Activated CD4-positive, alpha-beta T cell treated with anti-CD3 and anti-CD28 coated beads, Interleukin-2, amount 10 ng/mL, durations not matched to agents 7 days and 5 days (primary cell): ENCODE measurements at regions not wholly inside any gene's neighbourhood (a gene's known extent, or its start where the extent isn't known, plus 50 kb on each side); places are given as distances from the start of the nearest gene placed in this dataset.

Experiments
- CTCF ChIA-PET: fragments of 350-600 bp; sonication (Branson Sonifier 250); formaldehyde crosslinking; loops from one replicate; lab custom pipeline; 2021; ENCODE audit warnings: antibody characterized with exemption; lab: Charles Lee
- POLR2A ChIA-PET: fragments of 350-600 bp; sonication (Branson Sonifier 250); formaldehyde crosslinking; loops from one replicate; lab custom pipeline; 2021; ENCODE audit warnings: antibody characterized with exemption; lab: Charles Lee
- DNase-seq: peaks from one replicate; pipeline ENCODE4 v3.0.0-alpha.2; 2020
- H3K27ac Mint-ChIP-seq: one replicate; pipeline ENCODE4 v1.8.0; 2021; ENCODE audit warnings: mild to moderate bottlenecking, moderate library complexity, mixed read lengths
- H3K27me3 Mint-ChIP-seq: one replicate; pipeline ENCODE4 v1.8.0; 2021; ENCODE audit warnings: mixed read lengths
- H3K36me3 Mint-ChIP-seq: one replicate; pipeline ENCODE4 v1.8.0; 2021; ENCODE audit warnings: low read depth, mixed read lengths
- H3K4me1 Mint-ChIP-seq: one replicate; pipeline ENCODE4 v1.8.0; 2021; ENCODE audit warnings: mixed read lengths
- H3K4me3 Mint-ChIP-seq: one replicate; pipeline ENCODE4 v1.8.0; 2021; ENCODE audit warnings: mild to moderate bottlenecking, moderate library complexity, mixed read lengths
- H3K9me3 Mint-ChIP-seq: one replicate; pipeline ENCODE4 v1.8.0; 2021; ENCODE audit warnings: mixed read lengths

GRCh38 chr14:71481021-71481654, 451.1 kb upstream of the RGS6 start:
- no peak for DNase-seq
- POLR2A ChIA-PET = no interaction called here
- H3K27me3 Mint-ChIP-seq = no peaks in the 10 kb centered on the region
- H3K4me1 Mint-ChIP-seq = peaks cover 21% of the 10 kb centered on the region
- no peak overlapping the region for H3K4me3 Mint-ChIP-seq
- H3K9me3 Mint-ChIP-seq = no peaks in the 10 kb centered on the region
- peaks cover 10% of the 10 kb centered on the region for H3K36me3 Mint-ChIP-seq
- no peak overlapping the region for H3K27ac Mint-ChIP-seq
- CTCF ChIA-PET = interaction anchor here (1.2 kb wide), 1 partner anchor 74 kb away, joined by 4 read pairs; no protein-coding TSS in a partner anchor

GRCh38 chr14:71482671-71483070, 449.6 kb upstream of the RGS6 start:
- ChIA-PET CTCF (no interaction called here), POLR2A (no interaction called here)
- no peaks in the 10 kb centered on the region for H3K27me3 Mint-ChIP-seq
- no peak overlapping the region for H3K4me3 Mint-ChIP-seq
- no peak overlapping the region for H3K27ac Mint-ChIP-seq
- H3K4me1 Mint-ChIP-seq = peaks cover 20% of the 10 kb centered on the region
- H3K9me3 Mint-ChIP-seq = no peaks in the 10 kb centered on the region
- no peak for DNase-seq
- H3K36me3 Mint-ChIP-seq = peaks cover 14% of the 10 kb centered on the region

- no peaks in the 10 kb centered on the region for H3K27me3 Mint-ChIP-seq
- H3K4me1 Mint-ChIP-seq = peaks cover 19% of the 10 kb centered on the region
- H3K27ac Mint-ChIP-seq = no peak overlapping the region
- no peak for DNase-seq
- CTCF ChIA-PET = no interaction called here
- peaks cover 14% of the 10 kb centered on the region for H3K36me3 Mint-ChIP-seq
- no peak overlapping the region for H3K4me3 Mint-ChIP-seq
- POLR2A ChIA-PET = no interaction called here
- H3K9me3 Mint-ChIP-seq = no peaks in the 10 kb centered on the region
These were observed 449.1 kb upstream of the RGS6 start for GRCh38 chr14:71483154-71483553.

GRCh38 chr14:71485833-71486232, 446.4 kb upstream of the RGS6 start:
- peaks cover 10% of the 10 kb centered on the region for H3K4me1 Mint-ChIP-seq
- no peaks in the 10 kb centered on the region for H3K9me3 Mint-ChIP-seq
- POLR2A ChIA-PET = no interaction called here
- H3K27me3 Mint-ChIP-seq = no peaks in the 10 kb centered on the region
- no peak overlapping the region for H3K4me3 Mint-ChIP-seq
- CTCF ChIA-PET = interaction anchor here (1.1 to 2.7 kb wide), 2 partner anchors 9 to 12 kb away, joined by 3 to 10 read pairs; no protein-coding TSS in a partner anchor
- H3K36me3 Mint-ChIP-seq = peaks cover 20% of the 10 kb centered on the region
- no peak for DNase-seq
- H3K27ac Mint-ChIP-seq = no peak overlapping the region

GRCh38 chr14:71486279-71486678, 445.9 kb upstream of the RGS6 start:
- Mint-ChIP-seq H3K27me3 (no peaks in the 10 kb centered on the region), H3K36me3 (peaks cover 20% of the 10 kb centered on the region), H3K4me1 (peaks cover 10% of the 10 kb centered on the region), H3K4me3 (no peak overlapping the region), H3K27ac (no peak overlapping the region), H3K9me3 (no peaks in the 10 kb centered on the region)
- POLR2A ChIA-PET = no interaction called here
- DNase-seq = no peak
- CTCF ChIA-PET = interaction anchor here (1.1 to 2.7 kb wide), 2 partner anchors 8 to 12 kb away, joined by 3 to 10 read pairs; no protein-coding TSS in a partner anchor

GRCh38 chr14:71487449-71487848, 444.8 kb upstream of the RGS6 start:
- no peak overlapping the region for H3K27ac Mint-ChIP-seq
- CTCF ChIA-PET = no interaction called here
- peaks cover 10% of the 10 kb centered on the region for H3K4me1 Mint-ChIP-seq
- H3K27me3 Mint-ChIP-seq = no peaks in the 10 kb centered on the region
- peaks cover 20% of the 10 kb centered on the region for H3K36me3 Mint-ChIP-seq
- no peak for DNase-seq
- H3K4me3 Mint-ChIP-seq = no peak overlapping the region
- POLR2A ChIA-PET = no interaction called here
- H3K9me3 Mint-ChIP-seq = no peaks in the 10 kb centered on the region

- H3K27me3 Mint-ChIP-seq = no peaks in the 10 kb centered on the region
- no peak overlapping the region for H3K27ac Mint-ChIP-seq
- ChIA-PET CTCF (no interaction called here), POLR2A (no interaction called here)
- H3K4me1 Mint-ChIP-seq = peaks cover 10% of the 10 kb centered on the region
- no peaks in the 10 kb centered on the region for H3K9me3 Mint-ChIP-seq
- DNase-seq = no peak
- H3K36me3 Mint-ChIP-seq = peaks cover 20% of the 10 kb centered on the region
- H3K4me3 Mint-ChIP-seq = no peak overlapping the region
These were observed 444.3 kb upstream of the RGS6 start for GRCh38 chr14:71487941-71488340.

GRCh38 chr14:71488703-71489191, 443.5 kb upstream of the RGS6 start:
- ChIA-PET CTCF (no interaction called here), POLR2A (no interaction called here)
- Mint-ChIP-seq H3K9me3 (no peaks in the 10 kb centered on the region), H3K4me1 (peaks cover 6% of the 10 kb centered on the region), H3K27me3 (no peaks in the 10 kb centered on the region), H3K27ac (no peak overlapping the region), H3K4me3 (no peak overlapping the region), H3K36me3 (peaks cover 16% of the 10 kb centered on the region)
- no peak for DNase-seq

- ChIA-PET CTCF (interaction anchor here (0.6 to 0.8 kb wide), 2 partner anchors 11 to 404 kb away, joined by 3 to 5 read pairs; no protein-coding TSS in a partner anchor), POLR2A (no interaction called here)
- no peak for DNase-seq
- Mint-ChIP-seq H3K27ac (no peak overlapping the region), H3K4me3 (no peak overlapping the region), H3K4me1 (peaks cover 5% of the 10 kb centered on the region), H3K9me3 (peaks cover 2% of the 10 kb centered on the region), H3K36me3 (peaks cover 13% of the 10 kb centered on the region), H3K27me3 (no peaks in the 10 kb centered on the region)
These were observed 442.5 kb upstream of the RGS6 start for GRCh38 chr14:71489742-71490141.

- peaks cover 17% of the 10 kb centered on the region for H3K36me3 Mint-ChIP-seq
- CTCF ChIA-PET = interaction anchor here (0.9 to 1.1 kb wide), 2 partner anchors 11 to 79 kb away, joined by 3 read pairs; no protein-coding TSS in a partner anchor
- POLR2A ChIA-PET = no interaction called here
- peaks cover 5% of the 10 kb centered on the region for H3K9me3 Mint-ChIP-seq
- DNase-seq = no peak
- no peak overlapping the region for H3K4me3 Mint-ChIP-seq
- H3K27me3 Mint-ChIP-seq = no peaks in the 10 kb centered on the region
- peaks cover 7% of the 10 kb centered on the region for H3K4me1 Mint-ChIP-seq
- H3K27ac Mint-ChIP-seq = no peak overlapping the region
These were observed 440.3 kb upstream of the RGS6 start for GRCh38 chr14:71491931-71492330.

GRCh38 chr14:71492346-71492745, 439.9 kb upstream of the RGS6 start:
- Mint-ChIP-seq H3K9me3 (peaks cover 5% of the 10 kb centered on the region), H3K4me3 (no peak overlapping the region), H3K27me3 (no peaks in the 10 kb centered on the region), H3K27ac (no peak overlapping the region), H3K36me3 (peaks cover 17% of the 10 kb centered on the region), H3K4me1 (peaks cover 9% of the 10 kb centered on the region)
- ChIA-PET CTCF (interaction anchor here (0.8 to 1.1 kb wide), 2 partner anchors 10 to 23 kb away, joined by 3 to 4 read pairs; no protein-coding TSS in a partner anchor), POLR2A (no interaction called here)
- no peak for DNase-seq

GRCh38 chr14:71497645-71498086, 434.6 kb upstream of the RGS6 start:
- no peak for DNase-seq
- peaks cover 5% of the 10 kb centered on the region for H3K9me3 Mint-ChIP-seq
- H3K4me1 Mint-ChIP-seq = peaks cover 17% of the 10 kb centered on the region
- no peak overlapping the region for H3K4me3 Mint-ChIP-seq
- ChIA-PET CTCF (interaction anchor here (0.8 to 1.8 kb wide), 7 partner anchors 10 to 145 kb away, joined by 3 to 5 read pairs (median 3); no protein-coding TSS in a partner anchor), POLR2A (no interaction called here)
- H3K27ac Mint-ChIP-seq = no peak overlapping the region
- H3K36me3 Mint-ChIP-seq = peaks cover 11% of the 10 kb centered on the region
- no peaks in the 10 kb centered on the region for H3K27me3 Mint-ChIP-seq

GRCh38 chr14:71498212-71498611, 434.0 kb upstream of the RGS6 start:
- DNase-seq = no peak
- no peak overlapping the region for H3K4me3 Mint-ChIP-seq
- ChIA-PET CTCF (interaction anchor here (0.5 to 1.8 kb wide), 6 partner anchors 9 to 146 kb away, joined by 3 to 5 read pairs (median 3); no protein-coding TSS in a partner anchor), POLR2A (no interaction called here)
- H3K36me3 Mint-ChIP-seq = peaks cover 11% of the 10 kb centered on the region
- H3K27me3 Mint-ChIP-seq = no peaks in the 10 kb centered on the region
- H3K9me3 Mint-ChIP-seq = peaks cover 5% of the 10 kb centered on the region
- H3K4me1 Mint-ChIP-seq = peaks cover 17% of the 10 kb centered on the region
- H3K27ac Mint-ChIP-seq = no peak overlapping the region
